22Rv1 (cell line): ENCODE measurements at regions not wholly inside any gene's neighbourhood (a gene's known extent, or its start where the extent isn't known, plus 50 kb on each side); places are given as distances from the start of the nearest gene placed in this dataset.

Experiments used
- ZFX ChIP-seq: fragments of 450-650 bp; IDR thresholded peaks from 2 replicates; pipeline ENCODE4 v1.6.1; 2017; ENCODE audit warnings: antibody characterized with exemption, borderline replicate concordance
- TF ChIP-seq, protein P1 (sequence below): fragments of 450-650 bp; IDR thresholded peaks from 2 replicates; pipeline ENCODE4 v1.5.1; 2017; ENCODE audit warnings: mild to moderate bottlenecking

DNA sequence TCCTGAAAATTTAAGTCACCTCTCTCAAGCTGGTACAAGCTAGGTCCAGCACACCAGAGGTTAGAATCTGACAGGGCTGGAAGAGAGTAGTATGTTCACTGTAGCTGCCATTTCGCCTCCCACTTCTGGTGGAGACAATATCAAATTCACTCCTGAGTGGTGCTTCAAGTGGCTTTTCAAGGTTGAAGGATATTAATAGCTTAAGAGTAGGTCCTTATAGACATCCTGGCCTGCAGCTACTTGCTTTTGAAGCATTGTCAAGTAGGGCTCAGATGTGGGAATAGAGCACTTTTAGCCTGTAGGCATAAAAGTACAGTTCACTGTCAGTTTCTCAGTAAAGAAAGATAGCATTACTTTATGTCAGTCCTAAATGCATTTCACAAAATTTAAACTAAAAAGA is 270.5 kb upstream of the PLPP4 start:
- TF ChIP-seq, protein P1, sequence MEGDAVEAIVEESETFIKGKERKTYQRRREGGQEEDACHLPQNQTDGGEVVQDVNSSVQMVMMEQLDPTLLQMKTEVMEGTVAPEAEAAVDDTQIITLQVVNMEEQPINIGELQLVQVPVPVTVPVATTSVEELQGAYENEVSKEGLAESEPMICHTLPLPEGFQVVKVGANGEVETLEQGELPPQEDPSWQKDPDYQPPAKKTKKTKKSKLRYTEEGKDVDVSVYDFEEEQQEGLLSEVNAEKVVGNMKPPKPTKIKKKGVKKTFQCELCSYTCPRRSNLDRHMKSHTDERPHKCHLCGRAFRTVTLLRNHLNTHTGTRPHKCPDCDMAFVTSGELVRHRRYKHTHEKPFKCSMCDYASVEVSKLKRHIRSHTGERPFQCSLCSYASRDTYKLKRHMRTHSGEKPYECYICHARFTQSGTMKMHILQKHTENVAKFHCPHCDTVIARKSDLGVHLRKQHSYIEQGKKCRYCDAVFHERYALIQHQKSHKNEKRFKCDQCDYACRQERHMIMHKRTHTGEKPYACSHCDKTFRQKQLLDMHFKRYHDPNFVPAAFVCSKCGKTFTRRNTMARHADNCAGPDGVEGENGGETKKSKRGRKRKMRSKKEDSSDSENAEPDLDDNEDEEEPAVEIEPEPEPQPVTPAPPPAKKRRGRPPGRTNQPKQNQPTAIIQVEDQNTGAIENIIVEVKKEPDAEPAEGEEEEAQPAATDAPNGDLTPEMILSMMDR, result no peak
- TF ChIP-seq ZFX, result no peak
